ENCODE measurements at regions not wholly inside any gene's neighbourhood (a gene's known extent, or its start where the extent isn't known, plus 50 kb on each side); places are given as distances from the start of the nearest gene placed in this dataset.

GRCh38 chr13:54433493-54434206 lies 1405.0 kb downstream of the OLFM4 start:
- TF ChIP-seq REST (tag by site-specific recombination; IDR thresholded peaks at IDR 0.05) (no peak), CTCF (tag by site-specific recombination; IDR thresholded peaks at IDR 0.05) (no peak), FEZF1 (tag by site-specific recombination; IDR thresholded peaks at IDR 0.05) (no peak), ZNF24 (tag by site-specific recombination; IDR thresholded peaks at IDR 0.05) (no peak), PRDM1 (tag by site-specific recombination; IDR thresholded peaks at IDR 0.05) (no peak), ZNF510 (tag by site-specific recombination; IDR thresholded peaks at IDR 0.05; ENCODE audit: insufficient replicate concordance) (no peak), ZNF311 (tag by site-specific recombination; IDR thresholded peaks at IDR 0.05; ENCODE audit: borderline replicate concordance) (no peak), ZSCAN18 (tag by site-specific recombination; IDR thresholded peaks at IDR 0.05) (no peak), ZNF768 (tag by site-specific recombination; IDR thresholded peaks at IDR 0.05) (no peak), ZNF600 (tag by site-specific recombination; IDR thresholded peaks at IDR 0.05) (no peak), ZNF518A (tag by site-specific recombination; conservative IDR thresholded peaks at IDR 0.05; ENCODE audit: low read depth) (no peak), ZNF398 (tag by site-specific recombination; IDR thresholded peaks at IDR 0.05) (no peak)
